ENCODE measurements at regions not wholly inside any gene's neighbourhood (a gene's known extent, or its start where the extent isn't known, plus 50 kb on each side); places are given as distances from the start of the nearest gene placed in this dataset.
A peak's percentile ranks its signal among the peaks of the same experiment; 100 is the strongest.

DNA sequence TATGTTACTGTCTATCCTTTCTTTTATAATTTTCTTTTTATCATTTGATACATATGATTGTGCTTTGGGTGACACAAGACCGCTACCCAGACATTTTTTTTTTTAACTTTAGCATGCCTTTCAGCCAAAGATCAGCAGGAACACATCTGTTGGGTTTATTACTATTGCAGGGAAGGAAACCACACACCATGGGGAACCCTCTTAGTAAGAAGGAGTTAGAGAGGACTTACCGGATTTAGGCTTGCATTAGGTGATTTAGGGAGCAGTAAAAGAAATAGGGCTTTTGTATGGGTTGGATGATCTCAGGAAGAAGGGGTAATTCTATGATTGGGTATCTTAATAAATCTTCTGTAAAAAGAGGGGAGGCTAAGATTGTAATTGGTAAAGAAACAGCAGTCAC is 138.2 kb downstream of the SNX18 start:
- 67% methylated on average over 1 of the region's 2 CpGs for WGBS (ENCODE audit: insufficient coverage)
- no peak overlapping the region for H3K4me3 ChIP-seq (replicated peaks in 1 of 3; ENCODE audit: low read depth in 2 of 3, low read length in 3 of 3)
- peaks cover 34 to 47% of the 10 kb centered on the region in 2 donors for H3K4me1 ChIP-seq (ENCODE audit: control insufficient read depth in 1 of 2, insufficient read depth in 2 of 2, low read length in 2 of 2)
- no peaks in the 10 kb centered on the region for H3K9me3 ChIP-seq (replicated peaks in 1 of 2; ENCODE audit: control insufficient read depth in 1 of 2, insufficient read depth in 1 of 2, low read length in 2 of 2)
- Mint-ChIP-seq H3K36me3 (peaks cover 0 to 2% of the 10 kb centered on the region in 2 donors), H3K9me3 (no peaks in the 10 kb centered on the region), H3K4me1 (peaks cover 43% of the 10 kb centered on the region), H3K27ac (peak overlapping the region in 2 of 7 donors; percentile 10 to 37), H3K27me3 (ENCODE audit: low read depth in 3 of 3) (no peaks in the 10 kb centered on the region), H3K4me3 (no peak overlapping the region)
- H3K9ac ChIP-seq (ENCODE audit: insufficient read depth, low read length, poor library complexity, severe bottlenecking), result no peak overlapping the region
- H3K4me2 ChIP-seq (replicated peaks; ENCODE audit: extremely low read depth, low read length, poor library complexity, severe bottlenecking), result no peak overlapping the region
- no peaks in the 10 kb centered on the region for H4K20me1 ChIP-seq (ENCODE audit: insufficient read depth, low read length)
- no peaks in the 10 kb centered on the region for H3K36me3 ChIP-seq (replicated peaks in 1 of 2; ENCODE audit: control insufficient read depth in 1 of 2, insufficient read depth in 2 of 2, low read length in 2 of 2)
- H3K79me2 ChIP-seq (ENCODE audit: insufficient read depth, low read length), result no peaks in the 10 kb centered on the region
- no peak overlapping the region for H2AFZ ChIP-seq (ENCODE audit: insufficient read depth, low read depth, low read length, poor library complexity, severe bottlenecking)
- no peaks in the 10 kb centered on the region for H3K27me3 ChIP-seq (ENCODE audit: control insufficient read depth in 2 of 2, insufficient read depth in 2 of 2, low read length in 2 of 2)
- intact Hi-C loops (cut with micrococcal nuclease), result no loop called here
- H3K27ac ChIP-seq (ENCODE audit: low read depth in 1 of 2, low read length in 2 of 2), result no peak overlapping the region
- no peak for DNase-seq
- TF ChIP-seq, protein P1, sequence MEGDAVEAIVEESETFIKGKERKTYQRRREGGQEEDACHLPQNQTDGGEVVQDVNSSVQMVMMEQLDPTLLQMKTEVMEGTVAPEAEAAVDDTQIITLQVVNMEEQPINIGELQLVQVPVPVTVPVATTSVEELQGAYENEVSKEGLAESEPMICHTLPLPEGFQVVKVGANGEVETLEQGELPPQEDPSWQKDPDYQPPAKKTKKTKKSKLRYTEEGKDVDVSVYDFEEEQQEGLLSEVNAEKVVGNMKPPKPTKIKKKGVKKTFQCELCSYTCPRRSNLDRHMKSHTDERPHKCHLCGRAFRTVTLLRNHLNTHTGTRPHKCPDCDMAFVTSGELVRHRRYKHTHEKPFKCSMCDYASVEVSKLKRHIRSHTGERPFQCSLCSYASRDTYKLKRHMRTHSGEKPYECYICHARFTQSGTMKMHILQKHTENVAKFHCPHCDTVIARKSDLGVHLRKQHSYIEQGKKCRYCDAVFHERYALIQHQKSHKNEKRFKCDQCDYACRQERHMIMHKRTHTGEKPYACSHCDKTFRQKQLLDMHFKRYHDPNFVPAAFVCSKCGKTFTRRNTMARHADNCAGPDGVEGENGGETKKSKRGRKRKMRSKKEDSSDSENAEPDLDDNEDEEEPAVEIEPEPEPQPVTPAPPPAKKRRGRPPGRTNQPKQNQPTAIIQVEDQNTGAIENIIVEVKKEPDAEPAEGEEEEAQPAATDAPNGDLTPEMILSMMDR (IDR thresholded peaks at IDR 0.05), result no peak

DNA sequence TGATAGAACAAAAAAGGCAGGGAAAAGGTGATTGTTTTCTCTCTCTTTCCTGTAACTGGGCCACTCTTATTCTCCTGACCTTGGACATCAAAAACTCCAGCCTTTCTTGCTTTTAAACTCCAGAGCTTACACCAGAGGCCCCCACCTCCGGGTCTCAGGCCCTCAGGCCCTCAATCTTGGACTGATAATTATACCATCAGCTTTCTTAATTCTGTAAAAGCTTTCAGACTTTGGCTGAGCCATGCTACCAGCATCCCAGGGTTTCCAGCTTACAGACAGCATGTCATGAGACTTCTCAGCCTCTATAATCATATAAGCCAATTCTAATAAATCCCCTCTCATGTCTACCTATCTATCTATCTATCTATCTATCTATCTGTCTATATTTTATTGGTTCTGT is 137.7 kb downstream of the SNX18 start:
- Mint-ChIP-seq H3K4me1 (peaks cover 43% of the 10 kb centered on the region), H3K27ac (peak overlapping the region in 6 of 7 donors; percentile 72 to 93 (median 84)), H3K36me3 (peaks cover 0 to 2% of the 10 kb centered on the region in 2 donors), H3K27me3 (ENCODE audit: low read depth in 3 of 3) (no peaks in the 10 kb centered on the region), H3K9me3 (no peaks in the 10 kb centered on the region), H3K4me3 (no peak overlapping the region)
- Histone ChIP-seq H3K9me3 (replicated peaks in 1 of 2; ENCODE audit: control insufficient read depth in 1 of 2, insufficient read depth in 1 of 2, low read length in 2 of 2) (no peaks in the 10 kb centered on the region), H3K4me1 (ENCODE audit: control insufficient read depth in 1 of 2, insufficient read depth in 2 of 2, low read length in 2 of 2) (peaks cover 34 to 47% of the 10 kb centered on the region in 2 donors), H2AFZ (ENCODE audit: insufficient read depth, low read depth, low read length, poor library complexity, severe bottlenecking) (peak overlapping the region; percentile 14), H3K27me3 (ENCODE audit: control insufficient read depth in 2 of 2, insufficient read depth in 2 of 2, low read length in 2 of 2) (no peaks in the 10 kb centered on the region), H3K27ac (ENCODE audit: low read depth in 1 of 2, low read length in 2 of 2) (peak overlapping the region in 1 of 2 donors; percentile 66), H3K9ac (ENCODE audit: insufficient read depth, low read length, poor library complexity, severe bottlenecking) (no peak overlapping the region), H3K79me2 (ENCODE audit: insufficient read depth, low read length) (no peaks in the 10 kb centered on the region), H3K4me3 (replicated peaks in 1 of 3; ENCODE audit: low read depth in 2 of 3, low read length in 3 of 3) (no peak overlapping the region), H3K36me3 (replicated peaks in 1 of 2; ENCODE audit: control insufficient read depth in 1 of 2, insufficient read depth in 2 of 2, low read length in 2 of 2) (no peaks in the 10 kb centered on the region), H4K20me1 (ENCODE audit: insufficient read depth, low read length) (no peaks in the 10 kb centered on the region), H3K4me2 (replicated peaks; ENCODE audit: extremely low read depth, low read length, poor library complexity, severe bottlenecking) (no peak overlapping the region)
- intact Hi-C loops (cut with micrococcal nuclease), result no loop called here
- DNase-seq, result no peak
- TF ChIP-seq, protein P1 (IDR thresholded peaks at IDR 0.05), result no peak
- WGBS (ENCODE audit: insufficient coverage), result 100% methylated on average over 1 of the region's 1 CpG
